Liver (tissue), 3 donors: ENCODE measurements at regions not wholly inside any gene's neighbourhood (a gene's known extent, or its start where the extent isn't known, plus 50 kb on each side); places are given as distances from the start of the nearest gene placed in this dataset.

Source experiments
- ATF3 ChIP-seq: IDR thresholded peaks from 2 replicates; pipeline ENCODE4 v1.6.1; 2016; ENCODE audit warnings: antibody characterized with exemption
- CTCF ChIP-seq: fragments of 150-350 bp; IDR thresholded peaks from 2 replicates; pipeline ENCODE4 v1.5.1; 2017; ENCODE audit warnings: improper control_type of control experiment, low read depth, low read length; ENCODE audit not compliant: missing input control
- EGR1 ChIP-seq, 2 donors: IDR thresholded peaks; 2 replicates each; pipeline ENCODE4 v1.6.1; 2016 to 2018; ENCODE audit warnings: antibody characterized with exemption in 2 of 2, low read depth in 2 of 2
- FOXA2 ChIP-seq: IDR thresholded peaks from 2 replicates; pipeline ENCODE4 v1.6.1; 2016; ENCODE audit warnings: antibody characterized with exemption
- GABPA ChIP-seq, 2 donors: IDR thresholded peaks in 1 of 2; conservative IDR thresholded peaks in 1 of 2; 2 replicates each; pipeline ENCODE4 v1.6.1; 2016; ENCODE audit warnings: antibody characterized with exemption in 2 of 2, mild to moderate bottlenecking in 1 of 2, moderate library complexity in 1 of 2
- JUND ChIP-seq, 2 donors: IDR thresholded peaks; 2 replicates each; pipeline ENCODE4 v1.6.1; 2016; ENCODE audit warnings: antibody characterized with exemption in 2 of 2
- MAX ChIP-seq: IDR thresholded peaks from 2 replicates; pipeline ENCODE4 v1.6.1; 2016; ENCODE audit warnings: antibody characterized with exemption
- RAD21 ChIP-seq, 2 donors: IDR thresholded peaks; 2 replicates each; pipeline ENCODE4 v1.6.1; 2016; ENCODE audit warnings: antibody characterized with exemption in 2 of 2, mild to moderate bottlenecking in 2 of 2
- REST ChIP-seq: IDR thresholded peaks from 2 replicates; pipeline ENCODE4 v1.6.1; 2016; ENCODE audit warnings: antibody characterized with exemption, mild to moderate bottlenecking
- RXRA ChIP-seq, 2 donors: IDR thresholded peaks; 2 replicates each; pipeline ENCODE4 v1.6.1; 2017 to 2018; ENCODE audit warnings: antibody characterized with exemption in 2 of 2, mild to moderate bottlenecking in 1 of 2
- SP1 ChIP-seq: IDR thresholded peaks from 2 replicates; pipeline ENCODE4 v1.6.1; 2018; ENCODE audit warnings: antibody characterized with exemption, mild to moderate bottlenecking
- TAF1 ChIP-seq: conservative IDR thresholded peaks from 2 replicates; pipeline ENCODE4 v1.6.1; 2016; ENCODE audit warnings: antibody characterized with exemption, mild to moderate bottlenecking
- YY1 ChIP-seq: IDR thresholded peaks from 2 replicates; pipeline ENCODE4 v1.6.1; 2016; ENCODE audit warnings: antibody characterized with exemption, mild to moderate bottlenecking
- donor health status: healthy.
- donor health status: healthy.

GRCh38 chr11:91912322-91912721 lies 312.3 kb upstream of the FAT3 start:
- no peak for TF ChIP-seq CTCF
- TF ChIP-seq RAD21 (IDR thresholded peaks at IDR 0.05), result no peak
- TF ChIP-seq JUND (IDR thresholded peaks at IDR 0.05), result no peak
- TF ChIP-seq YY1, result no peak
- no peak for TF ChIP-seq MAX
- TF ChIP-seq TAF1, result no peak
- TF ChIP-seq REST, result no peak
- TF ChIP-seq SP1, result no peak
- no peak for TF ChIP-seq ATF3
- no peak for TF ChIP-seq FOXA2
- TF ChIP-seq GABPA (IDR thresholded peaks at IDR 0.05 in 1 of 2, conservative IDR thresholded peaks at IDR 0.05 in 1 of 2), result no peak
- no peak for TF ChIP-seq RXRA (IDR thresholded peaks at IDR 0.05)
- no peak for TF ChIP-seq EGR1 (IDR thresholded peaks at IDR 0.05; ENCODE audit: low read depth in 2 of 2)
